ENCODE measurements at regions not wholly inside any gene's neighbourhood (a gene's known extent, or its start where the extent isn't known, plus 50 kb on each side); places are given as distances from the start of the nearest gene placed in this dataset.

DNA sequence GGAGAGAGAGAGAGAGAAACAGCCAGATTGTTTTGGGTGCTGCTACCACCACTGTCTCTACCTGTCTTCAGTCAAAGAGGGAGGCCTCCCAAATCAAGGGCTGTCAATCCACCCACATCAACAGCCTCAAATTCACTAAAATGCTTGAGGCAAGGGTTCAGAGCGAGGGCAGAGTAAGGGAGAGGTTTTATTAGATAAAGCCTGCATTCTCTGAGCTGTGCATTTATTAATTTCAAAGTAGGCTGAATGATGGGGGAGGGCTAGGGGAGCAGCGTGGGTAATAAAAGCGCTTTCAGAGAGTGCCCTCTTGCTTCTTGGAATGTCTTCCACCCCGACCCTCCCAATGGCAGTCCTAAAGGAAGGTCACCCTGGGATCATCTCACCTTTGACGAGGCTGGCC is 636.5 kb upstream of the TBX3 start:
- TF ChIP-seq, protein P1, sequence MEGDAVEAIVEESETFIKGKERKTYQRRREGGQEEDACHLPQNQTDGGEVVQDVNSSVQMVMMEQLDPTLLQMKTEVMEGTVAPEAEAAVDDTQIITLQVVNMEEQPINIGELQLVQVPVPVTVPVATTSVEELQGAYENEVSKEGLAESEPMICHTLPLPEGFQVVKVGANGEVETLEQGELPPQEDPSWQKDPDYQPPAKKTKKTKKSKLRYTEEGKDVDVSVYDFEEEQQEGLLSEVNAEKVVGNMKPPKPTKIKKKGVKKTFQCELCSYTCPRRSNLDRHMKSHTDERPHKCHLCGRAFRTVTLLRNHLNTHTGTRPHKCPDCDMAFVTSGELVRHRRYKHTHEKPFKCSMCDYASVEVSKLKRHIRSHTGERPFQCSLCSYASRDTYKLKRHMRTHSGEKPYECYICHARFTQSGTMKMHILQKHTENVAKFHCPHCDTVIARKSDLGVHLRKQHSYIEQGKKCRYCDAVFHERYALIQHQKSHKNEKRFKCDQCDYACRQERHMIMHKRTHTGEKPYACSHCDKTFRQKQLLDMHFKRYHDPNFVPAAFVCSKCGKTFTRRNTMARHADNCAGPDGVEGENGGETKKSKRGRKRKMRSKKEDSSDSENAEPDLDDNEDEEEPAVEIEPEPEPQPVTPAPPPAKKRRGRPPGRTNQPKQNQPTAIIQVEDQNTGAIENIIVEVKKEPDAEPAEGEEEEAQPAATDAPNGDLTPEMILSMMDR (conservative IDR thresholded peaks at IDR 0.05) = no peak
- no peak overlapping the region for H3K27ac ChIP-seq

DNA sequence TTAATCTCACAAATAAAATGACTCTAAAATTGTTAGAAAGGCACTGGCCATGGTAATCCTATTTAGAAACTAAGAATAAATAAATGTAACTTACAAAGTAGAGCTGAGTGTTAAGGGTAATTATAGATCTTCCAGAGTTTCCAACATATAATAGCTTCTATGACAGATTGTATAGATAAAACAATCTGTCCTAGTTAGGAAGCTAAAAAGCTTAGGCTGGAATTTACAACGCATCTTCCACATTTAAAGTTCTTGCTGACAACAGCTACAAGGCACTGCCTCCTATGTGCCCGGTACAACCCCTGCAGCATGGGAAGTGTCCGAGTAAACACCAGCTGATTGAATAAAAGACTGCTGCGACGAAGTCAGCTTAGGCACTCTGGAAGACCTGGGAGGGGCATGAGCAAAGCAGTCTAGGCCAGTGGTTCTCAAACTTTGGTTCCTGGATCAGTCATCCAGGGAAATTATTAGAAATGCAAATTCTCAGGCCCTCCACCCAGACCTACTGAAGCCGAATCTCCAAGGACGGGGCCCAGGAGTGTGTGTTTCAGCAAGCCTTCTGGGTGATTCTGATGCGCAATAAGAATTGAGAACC is 635.6 kb upstream of the TBX3 start:
- H3K27ac ChIP-seq = no peak overlapping the region
- TF ChIP-seq, protein P1 (conservative IDR thresholded peaks at IDR 0.05) = no peak

DNA sequence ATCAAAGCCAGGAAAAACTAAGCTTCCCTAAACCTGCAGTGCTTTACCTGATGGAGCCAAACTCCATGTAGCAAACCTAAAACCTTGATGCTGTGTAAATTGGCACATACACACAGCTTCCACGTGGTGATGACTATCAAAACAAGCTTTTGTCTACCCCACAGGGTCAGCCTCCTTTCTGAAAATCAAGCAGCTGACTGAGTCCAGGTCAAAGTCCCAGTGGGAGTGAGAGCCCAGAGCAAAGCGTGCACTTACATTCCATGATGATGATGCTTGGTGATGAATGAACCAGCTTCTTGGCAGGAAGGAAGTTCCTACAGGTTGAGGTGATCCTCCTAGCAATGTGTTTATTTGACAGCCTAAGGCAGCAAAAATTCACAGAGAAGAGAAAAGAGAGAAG is 630.0 kb upstream of the TBX3 start:
- TF ChIP-seq, protein P1 (conservative IDR thresholded peaks at IDR 0.05) = no peak
- peak overlapping the region; percentile 21; the same call in 1 of the 2 replicates for H3K27ac ChIP-seq

DNA sequence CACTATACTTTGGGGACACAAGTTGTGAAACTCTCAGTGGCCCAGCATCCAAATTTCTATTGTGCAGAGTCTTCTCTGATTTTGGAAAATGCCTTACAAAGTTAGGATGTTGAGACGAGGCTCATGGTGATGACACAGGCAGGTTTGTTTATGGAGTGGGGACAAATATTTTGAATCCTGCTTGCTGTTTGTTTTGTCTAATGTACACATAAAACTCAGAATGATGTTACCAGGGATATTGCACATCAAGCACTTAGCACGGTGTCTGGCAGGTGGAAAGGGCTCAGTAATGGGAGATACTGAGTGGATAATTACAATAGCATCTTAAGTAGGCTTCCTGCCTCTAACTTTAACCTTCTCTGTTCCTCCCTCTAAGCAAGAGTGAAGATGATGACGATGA is 628.9 kb upstream of the TBX3 start:
- peak overlapping the region; percentile 21; the same call in 1 of the 2 replicates for H3K27ac ChIP-seq
- TF ChIP-seq, protein P1 (conservative IDR thresholded peaks at IDR 0.05) = no peak

DNA sequence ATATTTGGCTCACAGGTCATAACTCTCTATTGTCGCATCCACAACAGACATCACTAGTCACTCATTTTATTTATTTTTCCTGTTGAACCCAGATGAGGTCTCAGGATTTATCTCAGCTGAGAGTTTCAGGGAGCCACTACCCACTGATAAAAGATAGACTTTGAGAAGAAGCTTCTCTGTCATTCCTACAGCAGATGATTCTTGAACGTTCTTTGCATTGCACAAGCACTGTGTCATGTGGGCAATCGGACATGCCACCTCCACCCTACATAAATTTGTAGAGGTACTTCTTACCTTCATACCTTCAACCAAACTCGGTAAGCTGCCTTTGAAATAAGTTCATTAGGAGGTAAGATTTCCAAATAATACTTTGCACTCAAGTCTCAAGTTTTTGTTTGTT is 627.9 kb upstream of the TBX3 start:
- TF ChIP-seq, protein P1 (conservative IDR thresholded peaks at IDR 0.05) = no peak
- H3K27ac ChIP-seq = no peak overlapping the region

DNA sequence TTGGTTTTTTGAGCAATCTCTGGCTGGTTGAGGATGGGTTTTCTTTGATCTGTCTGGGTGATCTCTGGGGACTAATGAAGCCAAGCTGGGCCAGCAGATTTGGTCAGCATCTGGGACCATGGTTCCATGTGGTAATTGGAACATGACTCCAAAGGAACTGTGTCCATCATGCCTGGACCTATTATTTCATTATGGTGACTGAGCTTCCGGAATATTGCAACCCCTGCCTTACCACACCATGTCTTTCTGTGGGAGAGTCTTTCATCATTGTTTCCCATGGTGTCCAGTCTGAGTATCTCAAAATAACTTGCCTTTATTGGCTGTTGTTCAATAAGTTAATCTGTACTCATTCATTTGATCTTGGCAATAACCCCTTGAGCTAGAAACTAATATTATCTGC is 624.9 kb upstream of the TBX3 start:
- TF ChIP-seq, protein P1 (conservative IDR thresholded peaks at IDR 0.05) = no peak
- no peak overlapping the region for H3K27ac ChIP-seq

DNA sequence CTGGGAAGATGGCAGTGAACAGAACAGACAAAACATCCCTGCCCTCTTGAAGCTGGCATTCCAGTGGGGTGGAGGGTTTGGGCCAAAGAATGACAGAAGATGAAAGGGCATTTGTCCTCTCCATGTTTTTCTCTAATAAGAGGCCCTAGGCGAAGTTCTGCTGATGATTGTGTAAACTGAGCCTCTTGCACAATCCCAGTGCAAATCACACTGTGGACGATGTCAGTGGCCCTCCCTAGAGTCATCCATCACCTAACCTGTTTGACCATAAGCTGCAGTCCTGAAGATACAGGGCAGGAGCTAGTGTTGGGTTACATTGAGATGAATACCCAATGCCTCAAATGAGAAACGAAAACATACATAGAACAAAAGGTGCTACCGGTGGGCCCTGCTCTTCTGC is 622.4 kb upstream of the TBX3 start:
- TF ChIP-seq, protein P1 (conservative IDR thresholded peaks at IDR 0.05) = no peak
- no peak overlapping the region for H3K27ac ChIP-seq
